T-helper 9 cell (primary cell): ENCODE measurements at regions not wholly inside any gene's neighbourhood (a gene's known extent, or its start where the extent isn't known, plus 50 kb on each side); places are given as distances from the start of the nearest gene placed in this dataset.
"Not testable (repeated sequence)": the region's sequence is repeated elsewhere in the genome, so short reads cannot be mapped to it uniquely, and the experiment has no call there.

Source experiments
- DNase-seq: peaks from one replicate; pipeline ENCODE4 v3.0.0-alpha.2; 2020

- DNase-seq, result not testable (repeated sequence)
These were observed 163.5 kb upstream of the PLGLB2 start for GRCh38 chr2:87584268-87584906.

DNA sequence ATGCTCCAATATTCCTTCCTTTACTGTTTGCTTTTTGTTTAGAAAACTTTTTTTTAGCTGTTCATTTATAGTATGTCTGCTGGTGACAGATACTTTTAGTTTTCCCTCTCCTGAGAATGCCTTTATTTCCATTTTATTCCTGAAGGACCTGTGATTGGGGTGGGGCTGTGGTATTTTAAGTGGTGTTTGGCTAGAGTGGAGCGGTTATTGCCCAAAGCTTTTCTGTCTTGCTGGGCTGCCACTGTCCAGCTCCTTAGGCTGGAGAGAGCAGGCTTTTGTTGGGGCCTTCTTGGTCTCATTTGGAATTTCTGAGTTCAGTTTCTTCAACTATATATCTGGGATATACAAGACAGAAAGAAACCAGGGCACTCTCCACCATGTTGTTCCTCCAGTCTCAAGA is 160.0 kb upstream of the PLGLB2 start:
- DNase-seq, result not testable (repeated sequence)

DNA sequence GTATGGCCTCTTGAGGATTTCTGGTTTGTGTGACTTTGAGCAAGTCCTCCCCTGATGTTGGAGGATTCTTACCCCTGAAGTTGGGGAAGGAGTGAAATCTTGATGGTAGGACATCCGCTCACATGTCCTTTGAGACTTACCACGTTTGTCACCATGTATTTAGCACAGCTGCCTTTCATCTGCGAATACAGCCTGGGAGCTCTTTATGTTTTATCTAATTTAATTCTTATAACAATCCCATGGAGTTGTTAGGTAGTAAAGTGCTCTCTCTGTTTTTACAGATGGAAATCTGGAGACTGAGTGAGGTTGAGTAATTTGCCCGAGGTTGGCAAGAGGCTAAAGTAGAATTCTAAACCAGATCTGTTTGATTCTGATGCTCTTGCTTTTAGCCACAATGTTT is 154.9 kb upstream of the PLGLB2 start:
- not testable (repeated sequence) for DNase-seq

DNA sequence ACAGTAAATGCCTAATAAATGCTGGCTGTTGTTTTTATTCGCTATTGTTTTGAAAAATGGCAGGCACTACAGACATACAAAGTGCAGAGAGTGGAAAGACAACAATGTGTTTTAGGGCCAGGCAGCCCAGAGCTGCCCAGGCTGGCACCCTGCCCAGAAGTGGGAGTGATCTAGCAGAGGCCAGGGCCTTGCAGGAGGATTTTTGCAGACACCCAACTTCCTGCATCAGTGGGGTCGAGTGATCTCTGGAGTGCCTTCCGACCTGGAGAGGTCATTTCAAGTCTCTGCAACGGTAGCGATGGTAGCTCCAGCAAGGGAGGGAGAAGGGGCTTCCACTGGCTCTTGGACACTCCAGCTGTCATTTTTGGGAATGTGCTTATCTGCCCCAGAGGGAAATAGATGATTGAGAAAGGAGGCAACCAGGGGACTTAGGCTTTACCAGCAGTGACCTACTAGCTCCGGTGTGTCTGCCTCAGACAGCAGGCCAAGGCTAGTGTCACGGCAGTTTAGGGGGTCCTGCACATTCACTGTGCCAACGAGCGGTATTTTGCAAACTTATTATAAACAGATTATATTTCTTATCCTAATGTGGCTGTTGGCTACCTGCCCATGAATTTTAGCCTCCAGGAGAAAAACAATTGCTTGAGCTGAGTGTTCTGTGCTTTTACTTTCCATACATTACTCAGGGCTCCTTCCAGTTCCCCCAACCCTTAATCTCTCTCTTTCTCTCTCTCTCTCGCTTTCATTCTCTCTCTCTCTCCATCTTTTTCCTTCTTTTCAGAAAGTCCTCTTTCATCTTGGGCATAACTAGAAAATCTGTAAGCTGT is 153.9 kb upstream of the PLGLB2 start:
- peak; percentile 14 for DNase-seq

- not testable (repeated sequence) for DNase-seq
These were observed 153.3 kb upstream of the PLGLB2 start for GRCh38 chr2:87594611-87594992.

GRCh38 chr2:87595017-87595416 is 152.9 kb upstream of the PLGLB2 start:
- DNase-seq, result not testable (repeated sequence)

GRCh38 chr2:87600961-87601360 is 146.9 kb upstream of the PLGLB2 start:
- DNase-seq, result not testable (repeated sequence)

DNA sequence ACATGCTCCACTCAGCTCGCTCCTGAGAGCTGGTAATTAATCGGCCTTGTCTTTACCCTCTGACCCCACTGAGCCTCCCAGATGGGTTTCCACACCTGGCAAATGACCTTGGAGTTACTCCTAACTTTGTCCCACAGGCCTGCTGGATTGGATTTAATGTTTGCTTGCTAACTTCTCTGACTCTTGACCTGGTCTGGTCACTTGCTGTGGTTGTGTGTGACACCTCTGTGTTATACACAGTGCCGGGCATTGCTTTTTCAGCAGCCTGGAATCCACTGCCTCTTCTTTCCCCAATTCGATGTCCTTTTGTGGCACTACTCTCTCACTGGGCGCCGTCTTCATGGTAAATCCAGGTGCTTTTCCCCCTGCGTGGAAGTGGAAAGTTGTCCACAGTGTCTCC is 145.8 kb upstream of the PLGLB2 start:
- DNase-seq, result not testable (repeated sequence)

DNA sequence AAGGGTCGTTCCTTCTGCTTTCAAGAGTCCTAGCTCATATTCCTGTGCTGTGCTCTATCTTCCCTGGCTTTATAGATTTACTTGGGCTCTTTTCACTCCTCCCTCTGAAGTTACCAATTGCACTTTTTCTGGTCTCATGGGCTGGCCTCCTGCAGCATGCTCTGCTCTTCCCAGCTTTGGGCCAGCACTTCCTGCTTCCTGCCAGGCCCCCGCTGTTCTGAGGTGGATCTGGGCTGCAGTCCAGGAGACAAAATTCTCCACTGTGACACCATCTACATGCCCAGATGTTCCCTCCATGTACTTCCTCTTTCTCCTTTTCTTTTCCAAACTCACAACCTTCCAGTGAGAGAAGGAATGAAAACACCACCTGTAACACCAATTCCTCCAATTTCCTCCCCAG is 145.2 kb upstream of the PLGLB2 start:
- not testable (repeated sequence) for DNase-seq

DNA sequence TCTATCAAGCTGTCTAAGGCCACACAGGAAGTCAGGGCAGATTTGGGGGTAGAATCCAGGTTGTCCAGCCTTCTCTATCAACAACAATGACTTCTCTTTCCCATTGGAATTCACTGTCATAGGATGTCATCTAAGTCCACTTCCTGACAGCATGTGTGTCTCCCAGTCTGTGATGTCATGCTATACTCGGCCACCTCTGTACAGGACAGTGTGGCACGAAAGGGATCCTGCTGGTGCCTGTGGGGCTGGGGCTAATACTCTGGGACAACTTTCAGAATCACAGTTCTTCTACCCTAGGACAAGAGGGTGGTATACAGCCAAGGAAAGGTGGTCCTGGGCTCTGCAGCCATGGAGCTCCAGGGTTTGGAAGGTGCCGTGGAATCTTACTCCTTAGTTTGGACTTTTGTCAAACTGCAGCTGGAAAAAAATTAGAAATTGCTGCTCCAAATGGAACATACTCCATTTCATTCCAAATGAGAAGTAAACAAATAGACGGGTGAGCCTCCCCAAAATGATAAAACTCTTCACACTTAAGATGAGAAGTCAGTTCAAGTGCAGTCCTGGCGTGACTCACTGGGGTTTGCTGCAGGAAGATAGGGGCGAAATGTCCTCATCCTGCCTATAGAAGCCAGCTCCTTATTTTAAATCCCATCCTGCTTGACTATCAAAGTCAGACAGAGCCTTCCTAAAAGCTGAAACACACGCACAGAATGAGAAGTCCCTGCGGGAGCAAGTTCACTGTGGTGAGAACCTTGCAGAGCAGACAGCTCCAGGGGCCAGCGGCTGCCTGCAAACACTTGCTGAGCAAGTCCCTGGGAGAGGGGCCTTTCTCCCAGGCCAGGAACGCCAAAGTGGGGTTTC is 144.2 kb upstream of the PLGLB2 start:
- not testable (repeated sequence) for DNase-seq

- DNase-seq, result not testable (repeated sequence)
These were observed 143.5 kb upstream of the PLGLB2 start for GRCh38 chr2:87604279-87604818.

DNA sequence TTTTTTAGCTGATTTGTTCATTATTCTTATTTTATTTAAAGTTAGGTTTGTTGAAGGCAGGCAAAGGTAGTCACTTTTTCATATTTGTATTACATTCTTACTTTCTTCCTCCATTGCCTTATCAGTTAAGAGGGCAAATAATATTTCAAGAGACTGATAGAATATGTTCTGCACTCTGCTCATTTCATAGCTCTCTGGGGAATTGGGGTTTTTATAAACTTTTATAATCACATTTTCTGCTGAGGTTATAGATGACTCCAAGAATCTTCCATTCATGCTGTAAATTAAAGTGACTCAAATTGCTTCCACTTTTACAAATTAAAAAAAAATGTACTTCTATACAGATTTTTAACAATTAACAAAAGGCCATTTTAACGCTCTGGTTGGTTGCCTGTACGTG is 142.9 kb upstream of the PLGLB2 start:
- DNase-seq, result not testable (repeated sequence)

DNA sequence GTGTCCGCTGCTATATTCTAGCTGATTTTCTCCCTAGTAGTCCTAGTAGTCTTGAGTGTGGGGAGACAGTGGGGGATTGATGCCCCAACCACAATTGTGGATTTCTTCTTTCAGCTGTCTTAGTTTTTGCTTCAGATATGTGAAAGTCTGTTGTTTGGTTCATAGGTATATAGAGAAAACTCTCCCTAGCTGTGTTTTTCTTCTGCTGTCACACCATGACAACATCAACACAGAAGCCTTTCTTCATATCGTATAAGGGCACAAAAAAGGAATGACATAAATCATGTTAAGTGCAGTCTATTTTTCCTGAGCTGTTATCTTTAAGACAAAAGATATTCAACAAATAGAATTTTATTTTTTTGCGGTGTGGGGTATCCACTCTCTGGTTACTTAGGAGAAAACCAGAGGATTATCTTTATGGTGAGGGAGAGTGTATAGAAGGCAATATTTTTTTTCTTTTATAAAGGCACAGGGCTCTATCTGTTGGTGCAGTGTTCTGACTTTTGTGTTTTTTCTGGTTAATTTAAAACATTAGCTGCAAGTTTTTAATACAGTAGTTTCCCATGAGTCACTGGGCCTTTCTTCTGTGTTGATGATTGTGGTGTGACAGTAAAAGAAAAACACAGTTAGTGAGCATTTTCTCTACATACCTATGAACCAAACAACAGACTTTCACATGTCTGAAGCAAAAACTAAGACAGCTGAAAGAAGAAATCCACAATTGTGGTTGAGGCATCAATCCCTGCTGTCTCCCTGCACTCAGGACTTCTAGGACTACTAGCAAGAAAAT is 139.3 kb upstream of the PLGLB2 start:
- not testable (repeated sequence) for DNase-seq

GRCh38 chr2:87610974-87611373 is 136.9 kb upstream of the PLGLB2 start:
- DNase-seq, result not testable (repeated sequence)

DNA sequence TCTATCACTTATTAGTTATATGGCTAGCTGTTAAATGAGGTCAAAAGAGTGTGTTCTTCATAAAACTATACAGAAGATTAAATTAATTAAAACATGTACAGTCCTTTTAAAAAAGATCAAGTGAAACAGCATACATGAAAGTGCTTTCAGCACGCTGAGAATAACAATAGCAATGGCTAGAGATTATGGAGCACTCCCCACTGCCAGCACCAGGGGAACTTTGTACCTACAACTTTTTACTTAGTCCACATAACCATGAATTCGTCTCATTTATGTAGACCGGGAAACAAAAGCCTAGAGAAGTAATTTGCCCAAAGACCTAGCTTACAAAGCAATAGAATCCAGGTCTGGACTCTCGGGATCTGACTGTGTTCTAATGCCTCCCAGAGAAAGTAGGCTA is 136.5 kb upstream of the PLGLB2 start:
- DNase-seq, result not testable (repeated sequence)

DNA sequence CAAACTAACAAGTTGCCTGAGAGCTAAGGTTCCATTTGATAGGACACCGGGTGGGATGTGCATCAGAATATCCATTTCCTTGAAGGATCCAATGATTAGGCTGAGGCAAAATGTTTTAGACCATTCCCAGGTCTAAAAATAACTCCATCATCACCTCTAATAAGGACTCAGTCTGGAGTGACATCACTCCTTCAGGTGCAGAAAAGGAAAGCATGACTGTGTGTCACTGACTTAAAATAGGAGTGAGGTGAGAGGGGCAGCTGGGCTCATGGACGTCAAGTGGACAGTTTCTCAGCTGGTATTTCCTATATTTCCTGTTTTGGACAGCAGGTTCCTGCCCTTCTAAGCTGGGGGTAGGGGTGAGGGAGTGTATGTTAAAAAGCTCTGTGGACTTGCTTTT is 135.9 kb upstream of the PLGLB2 start:
- DNase-seq, result not testable (repeated sequence)

DNA sequence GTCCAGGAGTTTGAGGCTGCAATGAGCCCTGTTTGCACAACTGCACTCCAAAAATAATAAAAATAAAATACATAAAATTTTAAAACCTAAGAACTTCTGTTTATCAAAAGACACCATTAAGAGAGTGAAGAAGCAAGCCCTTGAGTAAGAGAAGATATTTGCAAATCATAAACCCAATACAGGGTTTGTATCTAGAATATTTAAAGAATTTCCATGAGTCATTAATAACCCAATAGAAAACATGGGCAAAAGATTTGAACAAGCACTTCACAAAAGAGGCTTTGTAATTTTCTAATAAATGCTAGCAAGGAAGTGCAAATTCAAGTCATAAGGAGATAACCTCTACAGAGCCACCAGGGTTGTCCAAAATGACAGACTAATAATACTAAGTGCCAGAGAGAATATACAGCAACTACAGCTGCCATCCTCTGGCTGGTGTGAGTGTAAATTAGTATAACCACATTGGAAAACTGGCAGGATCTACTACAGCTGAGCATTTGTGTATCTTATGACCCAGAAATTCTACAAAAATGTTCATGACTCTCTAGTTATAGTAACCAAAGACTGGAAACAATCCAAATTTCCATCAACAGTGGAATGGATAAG is 133.0 kb upstream of the PLGLB2 start:
- DNase-seq, result not testable (repeated sequence)

DNA sequence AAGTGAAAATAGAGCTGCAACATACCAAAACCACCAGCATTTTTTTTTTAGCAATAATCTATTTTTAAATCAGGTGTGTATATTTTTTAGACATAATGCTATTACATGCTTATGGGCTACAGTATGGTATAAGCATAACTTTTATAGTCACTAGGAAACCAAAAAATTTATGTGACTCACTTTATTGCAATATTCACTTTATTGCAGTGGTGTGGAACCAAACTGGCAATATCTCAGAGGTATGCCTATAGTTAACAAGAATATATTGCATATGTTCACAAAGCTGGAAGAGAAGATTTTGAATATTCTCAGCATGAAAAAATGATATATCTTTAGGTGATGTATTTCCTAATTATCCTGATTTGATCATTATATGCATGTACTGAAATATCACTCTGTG is 128.8 kb upstream of the PLGLB2 start:
- DNase-seq, result not testable (repeated sequence)

GRCh38 chr2:87621139-87621538 is 126.7 kb upstream of the PLGLB2 start:
- not testable (repeated sequence) for DNase-seq

DNA sequence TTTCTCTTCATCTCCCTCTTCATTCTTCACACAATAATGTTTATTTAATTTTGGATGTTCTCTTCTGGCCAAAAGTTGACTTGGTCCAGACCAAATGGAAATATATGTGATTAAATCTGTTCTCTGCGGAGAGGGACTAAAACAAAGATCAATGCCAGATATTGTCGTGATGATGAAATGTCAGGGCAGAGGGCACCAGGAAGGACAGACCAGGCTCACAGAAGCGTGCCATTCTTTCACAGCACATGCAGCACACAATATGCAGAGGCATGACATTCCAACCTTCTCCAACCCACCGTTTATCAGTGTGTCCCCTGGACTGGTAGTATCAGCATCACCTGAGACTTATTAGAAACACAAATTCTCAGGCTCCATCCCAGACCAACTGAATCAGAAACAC is 125.2 kb upstream of the PLGLB2 start:
- not testable (repeated sequence) for DNase-seq
